SW480 (cell line): ENCODE measurements at regions not wholly inside any gene's neighbourhood (a gene's known extent, or its start where the extent isn't known, plus 50 kb on each side); places are given as distances from the start of the nearest gene placed in this dataset.
"Not testable (repeated sequence)": the region's sequence is repeated elsewhere in the genome, so short reads cannot be mapped to it uniquely, and the experiment has no call there.

Experiments
- DNase-seq: peaks from one replicate; pipeline ENCODE4 v3.0.0-alpha.2; 2016; ENCODE audit warnings: low spot score

DNA sequence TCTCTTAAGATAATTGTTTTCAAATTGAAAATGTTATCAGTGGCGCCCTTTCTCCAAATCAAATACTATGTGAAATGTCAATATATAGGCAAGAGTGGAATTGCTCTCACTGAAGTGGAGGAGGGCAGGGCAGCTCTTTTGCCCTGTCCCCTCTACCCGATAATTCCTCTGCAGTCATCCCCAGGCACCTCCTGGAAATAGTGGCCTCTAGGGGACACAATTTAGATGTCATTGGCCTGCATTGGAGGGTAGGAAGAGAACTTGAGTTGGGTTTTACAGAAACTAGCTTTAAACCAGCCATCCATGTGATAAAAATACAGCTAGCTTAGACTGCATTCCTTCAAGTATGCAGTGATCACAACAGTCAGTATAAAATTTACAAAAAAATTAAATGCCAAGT lies 288.9 kb downstream of the EDEM1 start:
- DNase-seq, result no peak

DNA sequence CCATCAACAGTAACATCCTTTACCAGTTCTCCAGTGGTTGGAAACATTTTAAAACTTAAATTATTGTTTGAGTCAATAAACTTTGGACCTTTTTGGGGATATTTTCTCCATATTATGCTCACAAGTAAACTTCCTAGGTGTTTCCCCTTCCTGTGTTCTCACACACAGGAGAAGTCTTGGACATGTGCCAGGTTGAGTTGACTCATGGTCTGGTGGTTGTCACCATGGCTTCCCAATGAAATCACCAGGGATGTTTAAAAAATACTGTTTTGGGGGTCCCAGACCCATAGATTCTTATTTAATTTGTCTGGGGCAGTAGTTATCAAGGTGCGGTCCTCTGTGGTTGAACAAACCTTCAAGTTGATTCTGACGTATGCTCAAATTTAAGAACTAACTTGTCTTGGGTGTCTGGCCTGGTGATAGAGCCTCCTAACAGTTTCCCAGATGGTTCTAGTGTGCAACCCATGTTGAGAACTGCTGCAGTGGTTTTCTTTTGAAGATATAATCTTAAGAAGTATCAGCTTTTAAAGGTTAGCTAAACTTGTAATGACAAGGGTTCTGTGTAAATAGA lies 291.8 kb downstream of the EDEM1 start:
- no peak for DNase-seq

DNA sequence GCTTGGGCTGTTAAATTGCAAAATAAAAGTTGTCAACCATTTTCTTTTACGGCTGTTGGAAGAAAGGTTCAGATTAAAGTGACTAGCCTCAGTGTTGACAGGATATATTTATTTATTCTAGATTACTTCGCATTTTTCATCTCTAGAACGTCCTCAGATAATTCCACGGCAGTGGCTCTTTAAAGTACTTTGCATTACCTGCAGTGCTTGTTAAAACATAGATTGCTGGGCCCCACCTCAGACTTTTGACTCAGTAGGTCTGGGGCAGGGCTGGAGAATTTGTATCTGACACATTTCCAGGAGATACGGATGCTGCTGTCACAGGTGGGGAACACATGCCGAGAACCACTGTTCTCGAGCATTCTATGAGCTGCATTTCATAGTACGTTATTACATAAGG lies 292.7 kb downstream of the EDEM1 start:
- no peak for DNase-seq

DNA sequence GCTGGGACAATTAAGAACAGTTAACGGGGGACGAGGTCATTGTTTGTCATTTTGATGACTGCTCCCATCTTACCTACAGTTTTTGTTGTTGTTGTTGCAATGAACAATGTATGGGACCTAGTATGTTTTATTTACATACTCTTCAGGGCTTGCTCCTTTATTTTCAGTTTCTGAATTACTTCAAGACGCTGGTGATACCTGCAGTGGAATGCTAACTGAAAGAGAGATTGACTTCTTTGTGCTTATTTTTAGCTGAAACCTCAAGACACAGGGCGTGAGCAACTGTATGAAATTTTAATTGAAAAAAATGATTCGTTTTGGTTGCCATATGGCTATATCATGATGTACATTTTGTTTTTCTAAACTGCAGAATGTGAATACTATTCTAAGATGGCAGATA lies 297.9 kb downstream of the EDEM1 start:
- no peak for DNase-seq

DNA sequence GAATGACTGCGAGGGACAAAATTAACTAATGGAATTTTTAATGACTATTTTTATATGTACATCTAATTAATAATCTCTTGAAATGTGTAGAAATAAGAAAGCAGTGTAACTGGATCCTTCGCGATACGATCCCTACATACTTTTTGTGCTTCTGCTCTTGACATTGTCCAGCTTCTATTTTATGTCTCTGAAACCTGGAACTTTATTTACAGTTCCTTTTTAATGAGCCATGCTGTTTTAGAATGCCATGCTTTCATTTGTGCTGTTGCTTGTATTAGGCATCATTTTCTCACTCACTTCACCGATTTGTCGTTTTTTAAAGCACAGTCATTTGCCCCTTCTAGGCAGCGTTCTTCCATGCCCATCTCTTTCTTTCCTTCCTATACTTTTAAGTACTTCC lies 301.3 kb downstream of the EDEM1 start:
- no peak for DNase-seq

DNA sequence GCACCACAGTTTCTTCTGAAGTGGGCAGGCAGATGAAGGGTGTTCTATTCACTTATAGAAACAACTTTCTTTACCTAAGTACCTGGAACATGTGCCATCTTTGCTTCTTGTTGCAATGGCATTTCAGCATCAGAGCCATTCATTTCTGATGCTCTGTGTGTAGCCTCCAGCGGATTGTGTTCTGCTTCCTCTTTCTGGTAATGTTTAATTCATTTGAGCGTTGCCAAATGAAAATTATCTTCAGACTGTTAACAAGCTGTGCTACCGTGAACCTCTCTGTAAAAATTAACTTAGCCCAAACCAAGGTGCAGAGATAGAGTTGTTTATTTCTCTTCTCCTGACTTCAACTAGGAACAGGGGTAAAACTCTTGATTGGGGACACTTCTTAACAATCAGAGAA lies 302.0 kb downstream of the EDEM1 start:
- DNase-seq, result no peak

DNA sequence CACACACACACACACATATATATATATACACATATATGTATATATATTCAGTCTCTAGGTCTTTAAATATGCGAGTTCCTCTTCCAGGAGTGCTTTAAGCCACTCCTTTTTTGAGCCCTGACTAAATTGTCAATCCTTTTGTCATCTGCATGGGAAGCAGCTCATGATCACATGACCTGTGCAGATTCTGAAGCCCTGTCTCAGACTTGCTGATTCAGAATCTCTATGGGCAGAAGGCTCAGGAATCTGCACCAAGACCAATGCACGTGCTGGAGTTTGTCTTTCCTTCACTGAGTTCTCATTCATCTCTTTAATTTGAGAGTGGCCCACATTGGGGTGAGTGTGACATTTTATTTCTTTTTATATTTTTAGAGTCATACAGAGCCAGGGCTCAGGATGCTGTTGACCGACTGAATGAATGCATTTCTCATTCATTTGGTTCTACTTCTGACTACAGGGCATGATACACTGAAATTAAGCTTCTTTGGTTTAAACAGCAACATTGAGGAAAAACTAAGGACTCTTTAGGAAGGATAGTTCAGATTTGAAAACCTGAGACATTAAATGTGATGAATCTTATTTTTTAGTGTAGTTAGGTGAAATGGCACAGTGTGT lies 307.5 kb downstream of the EDEM1 start:
- DNase-seq, result no peak

DNA sequence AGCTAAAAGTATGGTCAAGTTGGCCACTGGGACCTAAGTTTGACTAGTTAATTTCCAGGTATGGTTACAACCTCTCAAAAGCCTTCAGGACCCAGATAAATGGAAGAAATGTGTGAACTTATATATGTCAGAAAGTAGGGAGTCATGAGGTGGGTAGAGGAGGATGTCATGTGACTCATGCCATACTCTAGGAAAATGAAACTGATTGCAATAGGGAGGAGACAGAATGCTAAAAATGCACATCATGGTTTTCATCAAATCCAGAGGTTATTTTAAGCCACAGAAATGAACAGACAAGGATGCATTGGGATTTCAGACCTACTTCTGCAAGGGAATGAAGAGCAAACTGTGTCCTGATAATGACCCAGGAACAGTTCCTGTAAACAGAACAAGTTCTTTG lies 310.0 kb downstream of the EDEM1 start:
- no peak for DNase-seq

DNA sequence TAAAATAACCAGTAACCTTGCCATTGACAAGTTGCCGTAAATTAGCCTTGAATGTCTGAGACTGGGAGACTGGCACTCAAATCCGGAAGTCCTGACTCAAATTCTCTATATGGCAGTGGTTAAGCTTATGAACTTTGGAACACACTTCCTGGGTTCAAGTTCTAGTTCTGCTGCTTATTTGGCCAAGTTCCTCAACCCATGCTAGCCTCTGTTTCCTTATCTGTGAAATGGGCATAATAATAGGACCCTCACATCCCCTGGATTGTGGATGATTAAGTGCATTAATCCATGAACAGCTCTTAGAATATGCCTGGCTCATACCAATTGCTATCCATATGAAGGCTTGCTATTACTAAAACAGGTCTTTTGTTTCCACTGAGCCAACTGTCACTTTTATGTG lies 311.5 kb downstream of the EDEM1 start:
- DNase-seq, result no peak

DNA sequence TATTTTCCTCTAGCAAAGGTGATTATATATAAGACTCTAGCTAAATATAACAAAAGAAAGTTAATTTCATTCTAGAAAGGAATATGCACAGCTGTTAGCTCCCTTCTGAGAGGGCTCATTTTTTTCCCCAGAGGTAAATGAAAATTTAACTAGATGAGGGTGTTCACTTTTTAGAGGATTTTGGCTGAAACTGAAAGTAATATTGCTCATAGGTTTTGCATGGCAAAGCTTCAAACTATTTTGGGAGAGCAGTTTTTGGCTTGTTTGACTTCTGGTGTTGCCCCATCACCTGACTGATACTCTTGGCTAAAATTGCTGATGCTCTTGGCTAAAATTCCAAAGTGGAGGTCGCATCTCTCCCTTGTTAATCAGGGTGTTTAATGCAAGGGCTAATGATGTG lies 311.9 kb downstream of the EDEM1 start:
- no peak for DNase-seq

DNA sequence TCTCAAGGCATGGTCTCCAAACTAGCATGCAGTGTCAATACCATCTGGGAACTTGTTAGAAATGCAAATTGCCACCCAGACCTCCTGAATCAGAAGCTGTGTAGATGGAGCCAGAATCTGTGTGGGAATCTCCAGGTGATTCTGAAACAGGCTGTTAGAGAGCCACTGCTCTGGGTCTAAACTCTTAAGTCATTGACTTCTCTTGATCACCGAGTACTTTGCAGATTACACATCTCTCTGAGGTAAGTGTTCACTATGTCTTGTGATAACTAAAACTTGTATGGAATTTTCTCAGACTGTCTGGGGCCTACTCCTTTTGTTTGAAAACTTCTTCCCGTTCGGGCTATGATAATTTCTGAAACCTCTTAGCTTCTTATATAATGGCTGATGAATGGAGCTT lies 315.6 kb downstream of the EDEM1 start:
- DNase-seq, result no peak

DNA sequence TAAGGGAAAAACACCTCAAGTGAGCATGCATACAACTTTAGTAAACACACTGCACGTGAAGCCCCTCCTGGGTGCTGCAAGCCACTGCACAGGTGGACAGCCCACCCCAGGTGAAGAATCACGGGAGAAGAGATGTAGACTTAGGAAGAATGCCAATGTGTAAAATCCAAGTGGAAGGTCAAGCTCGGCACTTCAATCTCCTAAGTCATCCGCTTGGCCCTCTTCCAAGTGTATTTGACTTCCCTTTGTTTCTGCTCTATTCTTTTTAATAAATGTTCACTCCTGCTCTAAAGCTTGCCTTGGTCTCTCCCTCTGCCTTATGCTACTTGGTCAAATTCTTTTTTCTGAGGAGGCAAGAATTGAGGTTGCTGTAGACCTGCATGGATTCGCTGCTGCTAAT lies 316.6 kb downstream of the EDEM1 start:
- no peak for DNase-seq

DNA sequence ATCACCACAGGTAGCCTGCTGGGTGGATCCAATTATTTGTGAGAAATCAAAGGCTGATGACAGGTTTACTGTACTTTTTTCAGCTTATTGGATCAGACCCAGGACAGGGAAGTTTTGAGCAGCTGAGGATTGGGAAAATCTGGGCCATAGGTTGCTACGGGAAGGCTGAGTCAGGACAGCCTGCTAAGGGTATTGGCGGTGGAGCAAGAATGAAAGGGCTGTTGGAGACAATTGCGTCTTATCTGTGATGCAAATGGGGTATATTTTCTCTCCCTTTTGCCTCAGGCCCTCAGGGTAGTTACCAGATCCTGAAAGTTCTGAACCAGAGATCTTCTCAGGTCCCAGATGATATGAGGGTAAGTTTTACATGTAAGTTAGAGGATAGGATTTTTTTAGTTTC lies 317.7 kb downstream of the EDEM1 start:
- no peak for DNase-seq

DNA sequence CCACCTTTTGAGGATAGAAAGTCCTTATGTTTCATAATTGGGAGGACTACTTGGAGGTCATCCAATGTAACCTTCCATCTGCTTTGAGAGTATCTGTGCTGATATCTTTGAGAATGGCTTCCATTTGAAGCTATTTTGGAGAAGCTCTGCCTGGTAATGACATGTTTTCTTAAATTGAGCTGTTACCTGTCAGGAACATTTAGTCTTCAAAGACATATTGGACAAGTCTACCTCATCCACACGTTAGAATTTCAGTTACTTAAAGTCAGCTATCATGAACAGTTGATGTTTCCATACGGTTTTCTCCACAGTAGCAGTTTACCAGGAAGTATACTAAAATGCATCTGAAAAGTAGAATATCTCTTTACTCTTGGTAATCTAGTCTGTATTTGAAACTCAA lies 318.5 kb downstream of the EDEM1 start:
- DNase-seq, result no peak

DNA sequence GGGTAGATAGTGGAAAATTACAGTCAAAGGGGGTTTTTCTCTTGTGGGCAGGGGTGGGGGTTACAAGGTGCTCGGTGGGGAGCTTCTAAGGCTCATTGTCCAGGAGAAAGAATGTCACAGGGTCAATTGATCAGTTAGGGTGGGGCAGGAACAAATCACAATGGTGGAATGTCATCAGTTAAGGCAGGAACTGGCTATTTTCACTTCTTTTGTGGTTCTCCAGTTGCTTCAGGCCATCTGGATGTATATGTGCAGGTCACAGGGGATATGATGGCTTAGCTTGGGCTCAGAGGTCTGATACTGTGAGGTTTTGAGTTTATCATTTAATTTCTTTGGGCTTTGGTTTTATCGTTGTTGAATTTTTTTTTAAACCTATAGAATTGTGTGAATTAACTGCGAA lies 321.4 kb downstream of the EDEM1 start:
- DNase-seq, result not testable (repeated sequence)

DNA sequence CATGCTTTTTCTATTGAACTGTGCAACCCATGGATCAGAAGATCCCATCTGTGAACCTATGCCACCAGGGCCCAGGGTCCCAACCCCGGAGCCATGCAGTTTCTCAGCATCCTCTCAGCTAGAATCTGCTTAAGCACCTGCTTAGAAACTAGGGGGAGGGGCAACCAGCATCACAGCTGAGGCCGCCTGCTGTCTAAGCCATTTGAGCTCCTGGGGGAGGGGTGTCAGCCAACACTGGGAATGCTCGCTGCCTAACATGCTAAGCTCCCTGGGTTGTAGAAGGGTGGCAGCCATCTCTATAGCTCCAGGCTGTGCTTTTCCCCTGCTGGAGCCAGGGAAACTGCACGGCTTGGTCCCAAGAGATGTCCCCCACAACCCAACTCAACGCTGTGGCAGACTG lies 322.8 kb downstream of the EDEM1 start:
- no peak for DNase-seq

DNA sequence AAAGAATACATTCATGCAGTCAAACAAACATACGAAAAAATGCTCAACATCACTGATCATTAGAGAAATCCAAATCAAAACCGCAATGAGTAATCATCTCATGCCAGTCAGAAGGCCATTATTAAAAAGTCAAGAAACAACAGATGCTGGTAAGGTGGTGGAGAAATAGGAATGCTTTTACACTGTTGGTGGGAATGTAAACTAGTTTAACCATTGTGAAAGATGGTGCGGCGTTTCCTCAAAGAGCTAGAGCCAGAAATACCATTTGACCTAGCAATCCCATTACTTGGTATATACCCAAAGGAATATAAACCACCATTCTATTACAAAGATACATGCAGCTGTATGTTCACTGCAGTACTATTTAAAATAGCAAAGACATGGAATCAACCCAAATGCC lies 330.4 kb downstream of the EDEM1 start:
- no peak for DNase-seq

DNA sequence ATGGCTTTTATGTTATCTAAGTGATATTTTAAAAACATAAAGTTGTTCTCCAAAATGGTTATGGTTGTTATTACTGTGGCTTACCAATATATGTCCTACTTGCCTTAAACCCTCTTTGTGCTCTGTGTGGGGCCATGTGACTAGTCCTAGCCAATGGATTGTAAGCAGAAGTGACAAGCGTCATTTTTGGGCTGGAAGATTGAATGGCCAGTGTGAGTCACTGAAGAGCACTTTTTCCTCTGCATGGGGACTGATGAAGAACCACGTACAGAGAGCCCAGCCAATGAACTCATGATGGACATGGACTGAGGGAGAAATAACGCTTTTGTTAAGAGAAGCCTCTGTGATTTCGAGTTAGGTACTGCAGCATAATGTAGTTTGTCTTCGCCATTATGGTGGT lies 332.7 kb downstream of the EDEM1 start:
- DNase-seq, result peak; percentile 14

DNA sequence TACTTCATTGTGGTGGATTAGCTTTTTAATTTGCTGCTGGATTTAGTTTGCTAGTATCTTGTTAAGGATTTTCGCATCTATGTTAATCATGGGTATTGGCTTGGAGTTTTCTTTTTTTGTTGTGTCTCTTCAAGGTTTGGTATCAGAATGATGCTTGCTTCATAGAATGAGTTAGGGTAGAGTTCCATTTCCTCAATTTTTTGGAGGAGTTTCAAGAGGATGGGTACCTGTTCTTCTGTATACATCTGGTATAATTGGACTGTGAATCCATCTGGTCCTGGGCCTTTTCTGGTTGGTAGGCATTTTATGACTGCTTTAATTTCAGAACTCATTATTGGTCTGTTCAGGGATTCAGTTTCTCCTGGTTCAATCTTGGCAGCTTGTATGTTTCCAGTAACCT lies 335.6 kb downstream of the EDEM1 start:
- DNase-seq, result no peak

DNA sequence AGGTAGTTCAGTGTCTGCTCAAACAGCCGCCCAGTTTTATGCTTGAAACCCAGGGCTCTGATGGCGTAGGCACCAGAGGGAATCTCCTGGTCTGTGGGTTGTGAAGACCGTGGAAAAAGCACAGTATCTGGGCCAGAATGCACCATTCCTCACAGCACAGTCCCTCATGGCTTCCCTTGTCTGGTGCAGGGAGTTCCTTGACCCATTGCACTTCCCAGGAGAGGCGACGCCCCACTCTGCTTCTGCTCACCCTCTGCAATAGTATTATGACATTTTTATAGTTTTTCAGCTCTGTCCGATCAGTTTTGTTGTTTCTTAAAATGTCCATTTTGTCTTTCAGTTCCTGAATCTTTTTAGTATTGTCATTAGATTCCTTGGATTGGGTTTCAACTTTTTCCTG lies 343.5 kb downstream of the EDEM1 start:
- DNase-seq, result no peak

DNA sequence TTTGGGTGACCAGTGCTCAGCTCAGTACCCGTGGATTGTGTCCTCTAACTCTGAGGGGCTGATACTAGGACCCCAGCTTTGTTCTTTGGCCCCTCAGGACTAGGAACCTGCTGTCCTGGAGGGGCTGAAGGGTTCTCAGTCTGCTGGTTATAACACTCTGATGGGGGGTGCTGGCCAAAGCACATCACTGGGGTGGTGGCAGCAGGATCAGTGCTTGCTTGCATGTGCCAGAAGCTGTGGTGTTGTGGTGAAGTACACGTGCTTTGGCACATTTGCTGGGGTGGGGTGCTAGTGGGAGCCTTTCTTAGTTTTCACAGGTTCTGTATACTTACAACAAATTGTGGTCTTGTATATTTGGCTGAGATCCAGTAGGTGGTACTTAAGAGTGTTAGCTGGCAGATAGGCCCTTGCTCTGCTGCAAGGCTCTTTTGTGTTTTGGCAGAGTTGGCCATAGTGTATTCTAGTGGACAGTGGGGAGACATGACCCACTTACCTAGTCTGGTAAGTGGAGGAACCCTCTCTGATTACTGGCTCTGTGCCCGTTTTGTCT lies 344.3 kb downstream of the EDEM1 start:
- DNase-seq, result no peak

DNA sequence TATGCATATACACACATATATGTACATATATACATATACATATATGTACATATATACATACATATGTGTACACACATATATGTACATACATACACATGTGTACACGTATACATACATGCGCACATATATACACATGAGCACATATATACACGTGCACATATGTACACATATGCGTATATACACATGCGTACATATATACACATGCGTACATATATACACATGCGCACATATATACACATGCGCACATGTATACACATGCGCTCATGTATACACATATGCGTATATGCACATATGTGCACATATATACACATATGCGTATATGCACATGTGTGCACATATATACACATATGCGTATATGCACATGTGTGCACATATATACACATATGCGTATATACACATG lies 353.0 kb downstream of the EDEM1 start:
- no peak for DNase-seq

DNA sequence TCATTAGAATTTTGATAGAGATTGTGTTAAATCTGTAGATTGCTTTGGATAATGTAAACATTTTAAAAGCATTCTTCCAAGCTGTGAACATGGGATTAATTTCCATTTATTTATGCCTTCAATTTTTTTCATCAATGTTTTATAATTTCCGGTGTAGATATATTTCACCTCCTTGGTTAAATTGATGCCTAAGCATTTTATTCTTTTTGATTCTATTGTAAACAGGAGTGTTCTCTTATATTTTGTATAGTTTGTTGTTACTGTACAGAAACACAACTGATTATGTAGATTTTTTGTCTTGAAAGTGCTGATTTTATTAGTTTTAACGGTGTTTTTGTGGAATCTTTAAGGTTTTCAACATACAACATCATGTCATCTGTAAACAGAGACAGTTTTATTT lies 355.0 kb downstream of the EDEM1 start:
- no peak for DNase-seq

DNA sequence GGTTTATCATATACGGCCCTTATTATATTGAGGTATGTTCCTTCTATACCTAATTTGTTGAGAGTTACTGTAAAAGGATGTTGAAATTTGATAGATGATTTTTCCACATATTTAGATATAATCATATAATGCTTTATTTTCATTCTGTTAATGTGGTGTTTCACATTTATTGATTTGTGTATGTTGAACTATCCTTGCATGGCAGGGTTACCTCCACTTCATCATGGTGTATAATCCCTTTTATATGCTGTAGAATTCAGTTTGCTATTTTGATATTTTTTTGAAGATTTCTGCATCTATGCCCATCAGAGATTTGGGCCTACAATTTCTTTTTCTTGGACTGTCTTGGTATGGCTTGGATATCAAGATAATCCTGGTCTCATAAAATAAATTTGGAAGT lies 355.5 kb downstream of the EDEM1 start:
- no peak for DNase-seq
